OCI-M2 (cell line): ENCODE measurements at regions not wholly inside any gene's neighbourhood (a gene's known extent, or its start where the extent isn't known, plus 50 kb on each side); places are given as distances from the start of the nearest gene placed in this dataset.

Experiments used
- DNase-seq: peaks from one replicate; lab custom pipeline; 2025; ENCODE audit not compliant: unreplicated experiment; lab: John Stamatoyannopoulos, UW

DNA sequence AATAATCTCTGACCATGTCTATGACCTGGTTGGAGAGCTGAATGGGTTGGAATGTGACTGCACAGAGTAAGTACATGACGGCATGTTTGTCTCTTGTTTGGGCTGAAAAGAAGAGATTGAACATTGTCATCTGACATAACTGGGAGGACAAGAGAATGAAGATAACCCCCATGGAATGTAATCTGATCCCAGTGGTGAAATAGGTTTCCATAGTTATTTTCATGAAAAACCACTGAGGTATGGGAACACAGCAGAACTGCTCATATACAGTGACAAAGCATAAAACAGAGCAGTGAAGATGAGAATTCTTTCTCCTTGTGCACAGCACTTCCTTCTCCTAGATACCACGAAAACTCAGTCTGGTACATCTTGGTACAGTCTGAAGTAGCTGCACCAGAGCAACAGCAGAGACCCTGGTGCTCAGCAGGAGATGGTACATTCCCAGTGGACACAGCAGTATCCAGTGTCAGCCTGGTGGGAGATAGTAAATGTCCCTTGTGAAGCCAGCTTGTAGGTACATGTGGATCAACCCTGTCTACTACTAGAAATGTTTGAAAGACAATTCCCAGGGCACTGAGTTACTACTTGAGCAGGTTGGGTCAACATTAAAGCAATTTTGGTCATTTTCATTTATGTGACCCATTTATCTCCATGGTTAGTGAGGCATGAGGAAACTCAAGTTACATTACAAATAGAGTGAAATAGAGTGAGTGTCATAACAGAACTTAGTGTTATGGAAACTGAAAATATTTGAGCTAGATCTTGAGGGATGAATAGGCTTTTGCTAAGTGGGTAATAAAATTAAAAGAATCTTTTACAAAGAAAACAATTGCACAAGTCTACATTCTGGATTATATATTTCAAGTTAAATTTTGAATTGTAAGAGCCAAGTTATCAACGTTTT is 178.3 kb downstream of the SUCNR1 start:
- no peak for DNase-seq

DNA sequence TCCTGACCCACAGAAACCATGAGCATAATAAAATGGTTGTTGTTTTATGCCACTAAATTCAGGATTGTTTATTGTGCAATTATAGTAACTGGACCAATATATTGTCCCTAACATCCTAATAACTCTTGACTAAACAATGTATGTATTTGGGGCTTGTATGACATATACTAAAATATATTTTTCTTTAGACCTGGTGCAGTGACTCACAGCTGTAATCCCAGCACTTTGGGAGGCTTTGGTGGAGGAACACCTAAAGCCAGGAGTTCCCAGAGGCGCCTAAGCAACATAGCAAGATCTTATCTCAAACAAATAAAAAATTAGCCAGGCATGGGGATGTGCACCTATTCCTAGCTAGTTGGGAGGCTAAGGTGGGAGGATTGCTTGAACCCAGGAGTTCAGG is 180.4 kb downstream of the SUCNR1 start:
- no peak for DNase-seq

DNA sequence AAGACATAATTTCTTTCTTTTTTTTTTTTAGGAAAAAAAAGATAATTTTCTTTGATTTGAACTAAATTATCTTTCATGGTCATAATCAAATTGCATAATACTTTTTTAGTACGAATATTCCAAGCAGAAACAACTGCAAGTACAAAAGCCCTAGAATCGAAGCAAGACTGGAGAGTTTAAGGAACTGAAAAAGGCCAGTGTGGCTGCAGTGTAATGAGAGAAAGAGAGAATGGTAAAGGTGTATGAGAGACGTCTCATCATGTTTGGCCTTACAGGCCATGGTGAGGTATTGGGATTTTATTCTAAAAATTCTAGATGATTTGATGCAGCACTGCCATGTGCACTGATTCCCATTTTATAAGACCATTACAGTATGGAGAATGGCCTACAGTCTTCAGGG is 180.9 kb downstream of the SUCNR1 start:
- no peak for DNase-seq

DNA sequence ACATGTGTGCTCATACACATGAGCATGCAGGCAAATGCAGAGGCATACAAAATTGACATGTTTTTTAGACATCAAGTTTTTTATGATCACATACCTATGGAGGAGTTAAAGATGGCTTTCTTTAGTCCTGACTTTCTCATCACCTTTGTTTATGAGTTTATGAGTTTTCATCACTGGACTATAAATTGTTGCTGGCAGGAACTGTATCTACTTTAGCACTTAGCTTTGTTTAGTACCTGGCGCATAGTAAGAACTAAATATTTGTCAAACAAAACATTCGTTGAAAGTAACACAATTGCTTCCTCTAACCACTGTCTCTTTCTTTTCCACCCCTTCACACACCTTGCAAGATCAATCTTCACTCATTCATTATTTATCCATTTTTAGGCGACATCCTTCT is 182.6 kb downstream of the SUCNR1 start:
- DNase-seq = no peak

DNA sequence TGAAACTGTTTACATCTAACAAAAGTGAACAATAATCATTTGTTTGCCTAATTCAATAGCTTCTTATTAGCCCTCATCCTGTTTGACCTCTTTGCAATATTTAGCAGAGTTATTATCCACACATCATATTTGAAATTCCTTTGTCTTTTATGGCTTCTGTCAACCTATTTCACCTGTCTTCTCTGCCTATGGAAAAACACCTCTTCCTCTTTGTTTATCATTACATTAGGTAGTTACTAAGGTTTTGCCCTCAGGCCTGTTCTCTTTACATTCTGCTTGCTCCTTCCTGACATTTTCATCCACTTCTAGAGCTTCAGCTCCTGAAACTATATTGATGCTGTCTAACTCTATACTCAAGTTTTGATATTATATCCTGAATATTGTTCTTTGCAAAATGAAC is 183.0 kb downstream of the SUCNR1 start:
- DNase-seq = no peak

DNA sequence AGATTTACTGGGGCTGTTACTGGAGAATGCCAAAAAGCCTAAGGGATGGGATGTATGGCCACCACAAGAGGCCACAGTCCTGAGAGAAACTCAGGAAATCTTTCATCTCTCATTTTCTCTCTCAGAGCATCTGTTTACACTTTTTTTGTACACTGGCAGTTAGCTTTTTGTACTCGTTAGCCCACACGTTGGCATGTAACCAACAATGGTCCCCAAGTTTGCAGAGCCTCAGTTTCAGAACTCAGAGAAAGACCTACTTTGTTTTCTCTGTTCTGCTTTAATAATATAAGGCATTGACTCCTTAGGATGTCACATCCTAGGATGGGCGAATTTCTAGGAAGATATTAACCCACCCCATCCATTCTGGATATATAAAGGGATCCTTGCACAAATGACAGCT is 183.5 kb downstream of the SUCNR1 start:
- no peak for DNase-seq

DNA sequence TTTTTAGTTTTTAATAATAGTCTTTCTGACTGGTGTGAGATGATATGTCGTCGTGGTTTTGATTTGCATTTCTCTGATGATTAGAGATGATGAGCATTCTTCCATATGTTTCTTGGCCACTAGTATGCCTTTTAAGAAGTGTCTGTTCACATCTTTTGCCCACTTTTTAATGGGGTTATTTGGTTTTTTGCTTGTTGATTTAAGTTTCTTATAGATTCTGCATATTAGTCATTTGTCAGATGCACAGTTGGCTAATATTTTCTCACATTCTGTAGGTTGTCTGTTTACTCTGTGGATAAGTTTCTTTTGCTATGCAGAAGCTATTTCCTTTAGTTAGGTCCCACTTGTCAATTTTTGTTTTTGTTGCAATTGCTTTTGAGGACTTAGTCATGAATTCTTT is 185.4 kb downstream of the SUCNR1 start:
- no peak for DNase-seq

DNA sequence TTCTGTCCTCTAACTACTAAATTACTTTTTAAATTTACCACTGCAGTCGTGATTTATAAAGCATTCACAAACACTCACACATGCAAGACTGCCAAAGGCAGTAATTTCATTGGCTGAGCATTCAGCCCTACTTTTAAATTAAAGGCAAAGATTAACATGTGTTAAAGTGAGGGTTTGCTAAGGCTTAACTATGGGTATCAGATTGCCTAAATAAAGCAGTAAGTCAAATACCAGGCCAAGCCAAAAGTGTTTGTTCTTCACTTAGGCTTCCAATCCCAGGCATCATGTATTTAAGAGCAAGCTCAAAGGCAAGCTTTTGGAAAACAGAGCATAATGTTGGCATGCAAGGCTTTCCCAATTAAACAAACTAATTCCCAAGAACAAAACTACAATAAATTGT is 187.3 kb downstream of the SUCNR1 start:
- DNase-seq = no peak

DNA sequence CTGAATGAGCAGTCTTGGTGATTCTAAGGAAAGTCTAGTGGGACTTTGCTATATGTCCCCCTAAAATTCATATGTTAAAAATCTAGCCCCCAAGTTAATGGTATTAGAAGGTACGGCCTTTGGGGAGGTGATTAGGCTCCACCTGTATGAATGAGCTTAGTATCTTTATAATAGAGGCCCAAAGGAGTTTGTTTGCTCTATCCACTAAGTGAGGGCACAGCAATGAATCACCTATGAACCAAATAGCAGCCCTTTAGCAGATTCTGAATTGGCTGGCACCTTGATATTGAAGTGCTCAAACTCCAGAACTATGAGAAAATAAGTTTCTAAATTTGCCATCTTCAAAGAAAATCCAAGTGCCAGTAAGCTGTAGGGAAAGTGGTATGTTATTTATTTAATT is 187.9 kb downstream of the SUCNR1 start:
- no peak for DNase-seq

DNA sequence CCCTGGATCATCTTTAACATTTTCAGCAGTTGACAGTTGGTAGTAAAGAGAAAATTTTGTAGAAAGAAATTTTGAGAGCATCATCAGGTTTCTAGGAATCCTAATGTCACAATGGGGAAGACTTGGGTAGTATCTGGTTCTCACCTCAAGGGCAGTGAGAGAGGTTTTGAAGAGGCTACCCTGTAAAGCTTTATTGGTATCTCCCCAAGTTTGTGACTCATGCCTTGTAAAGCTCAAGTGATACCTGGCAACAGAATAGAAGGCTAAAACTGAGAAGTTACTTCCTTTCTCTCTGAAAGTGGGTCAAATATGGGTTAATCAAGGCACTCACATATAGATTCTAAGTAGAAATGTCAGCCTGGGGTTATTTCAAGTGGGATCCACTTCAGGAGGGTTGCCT is 196.4 kb downstream of the SUCNR1 start:
- no peak for DNase-seq

DNA sequence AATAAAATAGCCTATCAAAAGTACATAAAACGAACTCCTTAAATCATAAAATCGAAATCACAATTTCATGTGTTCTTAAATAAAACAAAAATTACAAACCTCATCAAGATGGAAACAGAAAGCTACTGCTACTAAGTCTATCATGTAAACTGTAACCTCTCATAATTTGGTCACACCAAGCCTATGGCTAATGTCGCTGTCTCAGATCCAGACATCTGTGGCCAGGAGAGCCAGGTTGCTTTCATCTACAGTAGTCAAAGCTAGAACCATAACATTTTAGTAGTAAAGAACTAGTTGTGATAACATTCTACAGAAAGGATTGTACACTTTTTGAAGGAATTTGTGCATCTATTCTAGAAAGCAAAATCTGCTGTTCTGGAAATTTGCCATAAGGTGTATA is 197.4 kb upstream of the MBNL1 start:
- DNase-seq = no peak

DNA sequence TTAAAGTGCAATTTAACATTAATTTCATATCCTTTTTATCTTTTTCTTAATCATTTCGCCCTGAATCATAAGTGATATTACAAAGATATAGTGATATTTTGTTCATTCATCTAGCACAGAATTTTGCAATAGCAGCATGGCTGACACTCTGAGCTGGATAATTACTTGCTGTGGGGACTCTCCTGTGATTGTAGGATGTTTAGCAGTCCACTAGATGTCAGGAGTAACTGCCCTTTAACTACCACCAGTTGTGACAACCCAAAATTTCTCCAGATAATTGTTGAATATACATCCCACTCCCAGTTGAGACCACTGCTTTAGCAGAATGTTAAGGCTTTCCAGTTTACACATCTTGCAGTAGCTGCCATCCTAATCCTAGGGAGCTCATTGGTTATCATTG is 196.8 kb upstream of the MBNL1 start:
- no peak for DNase-seq

DNA sequence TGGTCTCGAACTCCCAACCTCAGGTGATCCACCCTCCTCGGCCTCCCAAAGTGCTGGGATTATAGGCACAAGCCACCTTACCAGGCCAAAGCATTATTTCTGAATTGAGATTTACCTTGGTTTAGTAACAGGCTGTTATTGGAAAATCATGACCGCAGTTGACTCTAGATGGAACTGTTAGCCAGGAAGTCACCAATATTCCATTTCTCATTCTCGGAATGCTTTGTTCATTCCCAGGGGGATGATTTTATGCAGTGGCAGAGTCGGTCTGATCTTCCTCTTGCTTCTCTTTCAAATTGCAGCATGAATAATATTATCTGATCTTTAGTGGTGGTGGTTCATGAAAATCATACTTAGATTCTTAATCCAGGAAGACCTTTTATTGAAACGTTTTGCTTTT is 195.5 kb upstream of the MBNL1 start:
- DNase-seq = no peak

DNA sequence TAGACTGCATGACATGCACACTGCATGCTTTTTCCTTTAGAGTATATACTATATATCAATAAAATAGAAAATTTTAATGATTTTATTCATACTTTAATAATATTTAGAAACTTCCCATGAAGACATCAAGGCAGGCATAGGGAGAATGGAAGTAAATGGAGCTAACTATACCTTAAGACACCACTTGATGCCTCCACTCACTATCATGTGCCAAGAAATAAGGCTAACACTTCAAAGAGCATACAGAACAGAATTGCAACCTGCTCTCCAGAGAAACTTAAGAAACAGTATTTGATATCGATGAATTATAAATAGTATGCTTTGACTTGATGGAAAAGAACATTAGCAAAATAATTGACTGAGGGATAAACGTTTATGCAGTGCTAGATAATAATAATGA is 192.6 kb upstream of the MBNL1 start:
- no peak for DNase-seq

DNA sequence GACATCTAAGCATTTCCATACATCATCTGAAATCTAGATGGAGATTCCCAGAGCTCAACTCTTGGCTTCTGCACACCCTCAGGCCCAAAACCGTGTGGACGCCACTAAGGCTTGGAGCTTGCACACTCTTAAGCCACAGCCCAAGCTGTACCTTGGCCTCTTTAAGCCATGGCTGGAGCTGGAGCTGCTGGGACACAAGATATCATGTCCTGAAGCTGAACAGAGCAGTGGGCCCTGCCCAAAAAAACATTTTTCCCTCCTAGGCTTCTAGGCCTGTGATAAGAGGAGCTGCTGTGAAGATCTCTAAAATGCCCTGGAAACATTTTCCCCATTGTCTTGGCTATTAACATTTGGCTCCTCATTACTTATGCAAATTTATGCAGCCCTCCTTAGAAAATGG is 188.7 kb upstream of the MBNL1 start:
- DNase-seq = no peak

DNA sequence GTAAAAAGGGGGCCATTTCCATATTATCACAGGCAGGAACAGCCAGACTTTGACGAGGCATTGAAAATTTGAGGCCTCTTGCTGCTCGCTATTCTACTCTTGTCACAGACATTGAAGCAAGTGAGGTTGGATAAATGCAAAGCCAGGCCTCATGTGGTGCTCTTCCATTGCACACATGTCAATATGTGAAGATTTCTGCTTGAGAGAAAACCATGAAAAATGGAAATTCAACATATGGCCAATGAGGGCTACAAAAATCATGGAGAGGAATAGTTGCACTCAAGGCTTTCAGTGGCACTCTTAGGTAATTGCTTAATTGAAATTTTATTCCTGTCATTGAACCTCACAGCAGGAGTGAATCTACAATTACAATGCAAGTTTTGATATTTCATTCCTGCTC is 185.6 kb upstream of the MBNL1 start:
- no peak for DNase-seq

DNA sequence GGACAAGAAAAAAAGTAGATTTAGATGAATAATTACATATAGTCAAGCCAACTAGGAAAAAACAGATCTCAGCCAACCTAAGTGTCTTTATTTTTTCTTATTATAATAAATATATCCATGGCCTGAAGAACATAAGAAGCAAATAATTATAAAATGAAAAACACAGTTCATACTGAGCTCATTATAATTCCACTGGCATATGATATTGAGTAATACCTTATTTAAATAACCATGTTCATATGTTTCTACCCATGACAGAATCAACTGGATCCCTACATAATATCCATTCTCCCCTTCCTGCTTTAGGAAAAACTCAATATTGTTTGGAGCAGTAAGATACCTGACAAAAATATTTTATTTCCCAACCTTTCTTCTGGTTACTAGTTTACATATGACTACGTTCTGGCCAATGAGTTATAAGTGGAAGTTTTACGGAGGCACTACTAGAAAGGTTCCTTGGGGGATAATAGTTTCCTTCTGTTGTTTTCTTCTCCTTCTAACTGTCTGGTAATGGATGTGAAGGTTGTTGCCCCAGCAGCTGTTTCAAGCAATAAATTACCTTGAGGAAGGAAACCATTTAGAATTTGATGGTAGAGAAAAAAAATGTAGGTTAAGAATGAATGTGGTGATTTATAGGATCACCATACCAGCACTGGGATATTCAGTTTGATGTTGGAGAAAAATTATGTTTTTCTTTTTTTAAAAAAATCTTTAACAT is 184.1 kb upstream of the MBNL1 start:
- no peak for DNase-seq

DNA sequence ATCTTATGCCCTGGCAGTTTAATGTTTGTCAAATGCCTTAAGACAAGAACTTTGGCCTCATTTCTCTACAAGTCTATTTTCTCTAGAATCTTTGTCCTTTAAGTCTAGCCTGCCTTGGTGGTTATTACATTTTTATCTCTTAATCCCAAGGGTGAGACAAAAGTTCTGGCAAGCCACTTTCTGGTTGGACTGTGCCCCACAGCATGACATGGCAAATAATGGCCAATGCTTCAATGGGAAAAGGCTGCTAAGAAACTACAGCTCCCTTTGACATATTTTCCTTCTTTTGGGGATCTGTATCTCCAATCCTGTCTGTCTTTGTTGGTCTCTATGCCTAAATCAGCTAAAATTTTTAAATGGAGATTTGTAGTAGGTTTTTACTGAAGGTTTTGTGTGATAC is 181.6 kb upstream of the MBNL1 start:
- no peak for DNase-seq

DNA sequence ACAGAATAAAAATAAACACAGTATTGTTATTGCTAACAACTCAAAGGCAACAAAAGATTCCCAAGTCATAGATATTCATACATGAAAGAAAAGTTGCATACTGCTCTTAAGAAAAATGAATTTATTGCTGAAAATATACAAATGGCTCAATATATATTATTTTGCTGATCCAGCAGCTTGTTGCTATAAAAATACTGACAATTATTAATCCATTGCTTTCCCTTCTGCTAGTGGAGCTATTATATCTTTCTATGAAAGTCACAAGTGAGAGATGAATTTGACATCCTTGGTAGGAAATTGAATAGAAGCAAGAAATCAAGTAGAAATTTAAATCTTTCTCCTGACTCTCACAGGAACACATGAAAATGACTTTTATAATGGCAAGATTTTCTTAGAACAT is 179.2 kb upstream of the MBNL1 start:
- no peak for DNase-seq

DNA sequence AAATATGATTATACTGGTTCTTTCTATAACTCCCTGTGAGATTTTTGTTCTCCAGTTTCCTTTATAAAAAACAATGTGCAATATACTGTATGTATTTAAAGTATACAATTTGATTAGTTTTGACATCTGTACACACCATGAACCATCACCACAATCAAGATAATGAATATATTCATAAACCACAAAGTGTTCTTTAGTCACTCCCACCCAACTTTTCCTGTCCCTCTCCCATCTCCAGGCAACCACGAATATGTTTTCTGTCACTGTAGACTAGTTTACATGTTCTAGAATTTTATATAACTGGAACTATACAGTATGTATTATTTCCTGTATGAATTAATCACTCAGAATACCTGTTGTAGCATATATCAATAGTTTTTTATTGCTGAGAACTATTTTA is 177.0 kb upstream of the MBNL1 start:
- DNase-seq = no peak

DNA sequence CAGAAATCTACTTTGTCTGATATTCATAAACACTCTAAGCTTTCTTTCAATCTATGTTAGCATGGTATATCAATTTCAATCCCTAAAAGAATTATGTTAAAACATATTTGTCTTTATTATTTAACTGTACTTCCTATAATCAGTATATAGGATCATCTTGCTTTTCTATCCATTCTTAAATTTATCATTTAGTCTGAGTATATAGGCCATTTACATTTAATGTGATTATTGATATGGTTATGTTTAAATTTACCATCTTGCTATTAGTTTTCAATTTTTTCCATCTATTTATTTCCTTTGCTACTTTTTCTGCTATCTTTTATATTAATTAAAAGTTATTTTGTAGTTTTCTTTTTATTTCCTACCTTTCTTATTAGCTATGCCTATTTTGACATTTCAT is 174.8 kb upstream of the MBNL1 start:
- no peak for DNase-seq

DNA sequence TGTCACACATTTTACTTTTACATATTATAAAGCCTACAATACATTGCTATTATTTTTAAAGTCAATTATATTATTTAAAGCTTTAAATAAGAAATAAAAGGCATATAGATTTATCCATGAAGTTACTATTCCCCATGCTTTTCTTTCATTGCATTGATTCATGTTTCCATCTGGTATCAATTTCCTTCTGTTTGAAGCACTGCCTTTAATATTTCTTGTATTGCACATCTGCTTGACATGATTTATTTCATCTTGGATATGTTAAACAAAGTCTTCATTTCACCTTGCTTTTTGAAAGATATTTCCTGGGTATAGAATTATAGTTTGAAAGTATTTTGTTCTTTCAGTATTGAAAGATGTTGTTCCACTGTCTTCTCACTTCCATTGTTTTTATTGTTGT is 174.3 kb upstream of the MBNL1 start:
- DNase-seq = no peak

DNA sequence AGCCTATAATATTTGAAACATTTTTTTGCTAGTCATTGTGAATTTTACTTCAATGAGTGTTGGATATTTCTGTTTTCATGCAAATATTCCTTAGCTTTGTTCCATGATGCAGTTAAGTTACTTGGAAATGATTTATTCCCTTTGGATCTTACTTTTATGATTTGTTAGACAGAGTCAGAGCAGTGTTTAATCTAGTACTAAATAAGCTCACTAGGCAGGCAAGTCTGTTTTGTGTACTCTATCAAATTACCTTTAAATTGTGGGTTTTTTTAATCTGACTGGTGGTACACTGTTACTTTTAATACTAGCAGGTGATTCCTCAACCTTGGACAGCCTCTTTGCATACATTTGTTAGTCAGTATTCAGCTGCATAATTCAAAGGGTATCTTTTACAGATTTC is 173.3 kb upstream of the MBNL1 start:
- DNase-seq = no peak
